ENCODE measurements at regions not wholly inside any gene's neighbourhood (a gene's known extent, or its start where the extent isn't known, plus 50 kb on each side); places are given as distances from the start of the nearest gene placed in this dataset.
"Not testable (repeated sequence)": the region's sequence is repeated elsewhere in the genome, so short reads cannot be mapped to it uniquely, and the experiment has no call there.

- in situ Hi-C loops (cut with HindIII; ENCODE audit: low pct_unique_long_range_greater_than_20kb, low sequenced_read_pairs): no loop called here
- no peak for DNase-seq (ENCODE audit: low read depth)
Measured at GRCh38 chr18:22699629-22700028, 233.5 kb upstream of the RBBP8 start.

GRCh38 chr18:22700920-22701319 is 232.2 kb upstream of the RBBP8 start:
- in situ Hi-C loops (cut with HindIII; ENCODE audit: low pct_unique_long_range_greater_than_20kb, low sequenced_read_pairs): no loop called here
- no peak for DNase-seq (ENCODE audit: low read depth)

- no peak for DNase-seq (ENCODE audit: low read depth)
- in situ Hi-C loops (cut with HindIII; ENCODE audit: low pct_unique_long_range_greater_than_20kb, low sequenced_read_pairs): no loop called here
Measured at GRCh38 chr18:22701326-22701725, 231.8 kb upstream of the RBBP8 start.

DNA sequence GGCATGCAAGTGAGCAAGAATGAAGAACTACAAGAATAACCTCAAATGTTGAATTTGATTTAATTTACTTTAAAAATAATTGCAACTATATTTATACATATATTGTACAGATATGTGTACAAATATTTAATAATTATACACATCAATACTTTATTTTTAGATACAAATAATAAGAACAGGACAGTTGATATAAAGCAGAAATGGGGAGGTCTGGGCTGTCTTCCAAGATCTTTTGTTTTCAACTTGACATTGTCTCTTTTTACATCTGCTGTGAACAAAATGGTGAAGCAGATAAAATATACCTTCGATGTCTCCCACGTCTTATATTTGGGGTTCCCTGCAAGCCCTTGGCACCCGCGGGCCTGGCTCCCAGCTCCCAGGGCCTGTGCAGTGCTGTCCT is 231.3 kb upstream of the RBBP8 start:
- in situ Hi-C loops (cut with HindIII; ENCODE audit: low pct_unique_long_range_greater_than_20kb, low sequenced_read_pairs): no loop called here
- no peak for DNase-seq (ENCODE audit: low read depth)

GRCh38 chr18:22702806-22703205 is 230.3 kb upstream of the RBBP8 start:
- no peak for DNase-seq (ENCODE audit: low read depth)
- in situ Hi-C loops (cut with HindIII; ENCODE audit: low pct_unique_long_range_greater_than_20kb, low sequenced_read_pairs): no loop called here

- in situ Hi-C loops (cut with HindIII; ENCODE audit: low pct_unique_long_range_greater_than_20kb, low sequenced_read_pairs): no loop called here
- peak; percentile 30 for DNase-seq (ENCODE audit: low read depth)
Measured at GRCh38 chr18:22703883-22704585, 229.1 kb upstream of the RBBP8 start.

- DNase-seq (ENCODE audit: low read depth): no peak
- in situ Hi-C loops (cut with HindIII; ENCODE audit: low pct_unique_long_range_greater_than_20kb, low sequenced_read_pairs): no loop called here
Measured at GRCh38 chr18:22704586-22704918, 228.6 kb upstream of the RBBP8 start.

- in situ Hi-C loops (cut with HindIII; ENCODE audit: low pct_unique_long_range_greater_than_20kb, low sequenced_read_pairs): no loop called here
Measured at GRCh38 chr18:22705328-22705727, 227.8 kb upstream of the RBBP8 start.

GRCh38 chr18:22706025-22706424 is 227.1 kb upstream of the RBBP8 start:
- DNase-seq (ENCODE audit: low read depth); in situ Hi-C loops (cut with HindIII; ENCODE audit: low pct_unique_long_range_greater_than_20kb, low sequenced_read_pairs): not testable (repeated sequence)

More at GRCh38 chr18:22705328-22705727, 227.8 kb upstream of the RBBP8 start:
- no peak for DNase-seq (ENCODE audit: low read depth)

- no peak for DNase-seq (ENCODE audit: low read depth)
- in situ Hi-C loops (cut with HindIII; ENCODE audit: low pct_unique_long_range_greater_than_20kb, low sequenced_read_pairs): no loop called here
Measured at GRCh38 chr18:22709288-22710060, 223.7 kb upstream of the RBBP8 start.

DNA sequence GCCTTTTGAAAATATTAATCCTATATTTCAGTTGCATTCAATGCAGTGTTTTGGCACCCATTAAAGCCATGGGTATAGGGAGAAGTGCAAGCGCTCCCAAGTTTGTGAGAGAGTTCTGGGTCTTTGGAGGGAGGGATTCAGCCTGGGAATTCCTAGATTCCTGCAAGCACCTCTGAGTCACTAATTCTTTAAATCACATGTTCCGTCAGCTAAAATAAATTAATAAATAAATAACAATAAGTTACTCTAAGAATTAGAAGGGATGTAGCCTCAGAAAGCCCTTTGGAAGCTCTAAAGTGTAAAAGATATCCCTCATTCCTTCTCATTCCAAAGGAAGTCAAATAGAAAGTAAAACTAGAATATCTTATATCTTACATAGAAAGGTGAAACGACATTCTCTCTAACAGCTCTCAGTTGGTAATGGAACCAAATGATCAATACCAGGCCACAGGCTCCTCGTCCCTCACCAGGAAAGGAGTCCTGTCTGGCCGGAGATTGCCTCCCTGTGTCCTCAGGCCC is 222.4 kb upstream of the RBBP8 start:
- no peak for DNase-seq (ENCODE audit: low read depth)
- in situ Hi-C loops (cut with HindIII; ENCODE audit: low pct_unique_long_range_greater_than_20kb, low sequenced_read_pairs): no loop called here

DNA sequence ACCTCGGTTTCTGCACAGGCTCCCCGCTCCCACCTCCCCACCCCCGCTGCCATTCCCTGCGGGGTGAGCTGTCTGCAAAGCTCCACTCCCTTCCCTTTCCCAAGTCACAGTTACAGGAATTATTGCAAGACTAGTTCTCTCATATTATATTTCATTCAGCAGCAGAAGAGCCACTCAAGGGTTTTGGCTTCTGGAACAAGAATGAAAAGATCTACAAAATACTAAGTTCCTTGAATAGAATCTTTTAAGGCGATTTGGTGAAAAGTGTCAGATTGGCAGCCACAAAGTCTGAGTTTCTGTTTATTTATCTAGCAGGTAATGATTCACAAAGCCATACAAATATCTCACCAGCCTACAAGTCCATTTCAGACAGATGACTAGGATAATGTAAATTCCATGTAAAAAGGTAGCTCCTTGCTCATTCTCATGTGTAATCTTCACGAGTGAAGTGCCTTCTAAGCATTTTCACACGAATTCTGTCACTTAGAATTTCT is 221.9 kb upstream of the RBBP8 start:
- in situ Hi-C loops (cut with HindIII; ENCODE audit: low pct_unique_long_range_greater_than_20kb, low sequenced_read_pairs): no loop called here
- DNase-seq (ENCODE audit: low read depth): peak; percentile 70

- in situ Hi-C loops (cut with HindIII; ENCODE audit: low pct_unique_long_range_greater_than_20kb, low sequenced_read_pairs): no loop called here
- DNase-seq (ENCODE audit: low read depth): no peak
Measured at GRCh38 chr18:22713511-22713910, 219.6 kb upstream of the RBBP8 start.

DNA sequence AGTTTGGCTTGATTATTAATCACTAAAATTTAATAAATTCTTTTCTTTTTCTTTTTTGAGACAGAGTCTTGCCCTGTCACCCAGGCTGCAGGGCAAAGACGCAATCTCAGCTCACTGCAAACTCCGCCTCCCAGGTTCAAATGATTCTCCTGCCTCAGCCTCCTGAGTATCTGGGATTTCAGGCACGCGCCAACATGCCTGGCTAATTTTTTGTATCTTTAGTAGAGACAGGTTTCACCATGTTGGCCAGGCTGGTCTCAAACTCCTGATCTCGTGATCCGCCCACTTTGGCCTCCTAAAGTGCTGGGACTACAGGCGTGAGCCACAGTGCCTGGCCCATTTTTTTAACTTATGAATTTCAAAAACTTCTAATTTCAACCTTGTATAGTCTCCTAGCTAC is 215.6 kb upstream of the RBBP8 start:
- in situ Hi-C loops (cut with HindIII; ENCODE audit: low pct_unique_long_range_greater_than_20kb, low sequenced_read_pairs); DNase-seq (ENCODE audit: low read depth): not testable (repeated sequence)

DNA sequence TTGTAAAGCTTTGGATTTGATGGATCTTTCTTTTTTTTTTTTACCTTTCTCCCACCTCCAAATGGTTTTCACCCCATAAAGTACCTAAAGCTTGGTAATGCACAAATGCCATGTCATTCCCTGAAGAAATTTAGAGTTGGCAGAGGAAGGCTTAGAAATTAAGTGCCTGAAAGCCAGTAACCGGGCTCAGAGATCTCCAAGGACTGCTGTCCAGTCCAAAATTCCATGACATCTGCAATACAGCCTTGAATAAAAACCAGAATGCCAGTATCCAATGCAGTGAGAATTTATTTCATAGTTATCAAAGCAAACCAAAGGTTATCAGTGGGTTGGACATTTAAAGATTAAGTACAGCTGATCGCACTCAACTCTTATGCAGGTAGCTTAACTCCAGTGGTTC is 209.9 kb upstream of the RBBP8 start:
- DNase-seq (ENCODE audit: low read depth): no peak
- in situ Hi-C loops (cut with HindIII; ENCODE audit: low pct_unique_long_range_greater_than_20kb, low sequenced_read_pairs): no loop called here

DNA sequence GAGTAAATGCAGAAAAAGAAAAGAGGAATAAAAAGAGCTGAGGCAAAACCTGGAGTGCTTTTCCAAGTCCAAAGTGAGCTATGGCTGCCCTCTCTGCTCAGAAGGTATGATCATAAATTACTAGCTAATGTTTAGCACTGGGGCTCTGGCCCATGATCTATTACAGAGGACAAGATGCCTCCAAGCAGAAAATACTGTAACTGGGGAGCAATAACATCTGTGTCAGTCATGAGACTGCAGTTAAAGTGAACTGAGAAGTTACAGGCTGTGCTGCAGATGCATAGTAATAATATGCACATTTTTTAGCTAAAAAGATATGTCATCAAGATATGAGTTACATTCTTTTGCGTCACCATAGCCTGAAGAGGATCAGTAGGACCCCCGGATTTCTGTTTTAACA is 209.4 kb upstream of the RBBP8 start:
- in situ Hi-C loops (cut with HindIII; ENCODE audit: low pct_unique_long_range_greater_than_20kb, low sequenced_read_pairs): no loop called here
- DNase-seq (ENCODE audit: low read depth): no peak

- no peak for DNase-seq (ENCODE audit: low read depth)
- in situ Hi-C loops (cut with HindIII; ENCODE audit: low pct_unique_long_range_greater_than_20kb, low sequenced_read_pairs): no loop called here
Measured at GRCh38 chr18:22726469-22726868, 206.7 kb upstream of the RBBP8 start.

DNA sequence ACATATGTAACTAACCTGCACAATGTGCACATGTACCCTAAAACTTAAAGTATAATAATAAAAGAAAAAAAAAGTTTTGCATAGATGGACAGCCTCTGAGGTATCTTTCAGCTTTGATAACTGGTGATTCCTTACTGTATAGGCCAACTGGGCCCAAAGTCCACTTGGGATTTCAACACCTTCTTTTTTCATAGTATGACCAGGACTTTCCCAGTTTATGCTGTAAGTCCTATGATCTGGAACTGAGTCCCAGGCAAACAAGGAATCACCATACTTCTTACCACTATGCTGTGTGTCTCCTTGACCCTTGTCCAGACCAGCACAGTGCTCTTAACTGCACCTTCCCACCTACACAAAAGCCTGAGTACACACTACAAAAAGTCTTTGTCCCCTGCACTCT is 205.1 kb upstream of the RBBP8 start:
- in situ Hi-C loops (cut with HindIII; ENCODE audit: low pct_unique_long_range_greater_than_20kb, low sequenced_read_pairs): no loop called here
- DNase-seq (ENCODE audit: low read depth): no peak

GRCh38 chr18:22728481-22729105 is 204.5 kb upstream of the RBBP8 start:
- in situ Hi-C loops (cut with HindIII; ENCODE audit: low pct_unique_long_range_greater_than_20kb, low sequenced_read_pairs): no loop called here
- DNase-seq (ENCODE audit: low read depth): no peak

All from Caki2 (cell line).